RPMI8226 (cell line): ENCODE measurements at regions not wholly inside any gene's neighbourhood (a gene's known extent, or its start where the extent isn't known, plus 50 kb on each side); places are given as distances from the start of the nearest gene placed in this dataset.
"Not testable (repeated sequence)": the region's sequence is repeated elsewhere in the genome, so short reads cannot be mapped to it uniquely, and the experiment has no call there.

Source experiments
- DNase-seq: peaks from one replicate; pipeline ENCODE4 v3.0.0-alpha.2; 2015

- DNase-seq = no peak
These were observed 86.7 kb downstream of the IRX5 start for GRCh38 chr16:55017321-55017720.

- DNase-seq = no peak
These were observed 88.2 kb downstream of the IRX5 start for GRCh38 chr16:55018881-55019280.

- no peak for DNase-seq
These were observed 88.9 kb downstream of the IRX5 start for GRCh38 chr16:55019419-55020131.

GRCh38 chr16:55021595-55022475 is 91.2 kb downstream of the IRX5 start:
- no peak for DNase-seq

- DNase-seq = not testable (repeated sequence)
These were observed 96.6 kb downstream of the IRX5 start for GRCh38 chr16:55027260-55027659.

DNA sequence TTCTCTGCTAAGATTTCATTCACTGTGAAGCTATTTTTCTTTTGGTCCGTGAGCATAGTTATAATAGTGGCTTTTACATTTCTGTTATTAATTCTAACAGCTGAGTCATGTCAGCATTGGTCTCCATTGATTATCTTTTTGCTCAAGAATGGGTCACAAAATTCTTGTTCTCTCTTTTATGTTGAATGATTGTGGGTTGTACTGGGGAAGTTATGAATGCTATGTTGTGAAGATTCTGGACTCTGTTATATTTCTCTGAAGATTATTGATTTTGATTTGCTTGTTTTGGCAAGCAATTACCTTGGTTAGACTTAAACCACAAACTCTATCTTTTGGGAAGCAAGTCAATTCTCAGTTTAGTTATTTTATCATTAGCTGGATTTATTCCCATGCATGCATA is 98.8 kb downstream of the IRX5 start:
- no peak for DNase-seq

DNA sequence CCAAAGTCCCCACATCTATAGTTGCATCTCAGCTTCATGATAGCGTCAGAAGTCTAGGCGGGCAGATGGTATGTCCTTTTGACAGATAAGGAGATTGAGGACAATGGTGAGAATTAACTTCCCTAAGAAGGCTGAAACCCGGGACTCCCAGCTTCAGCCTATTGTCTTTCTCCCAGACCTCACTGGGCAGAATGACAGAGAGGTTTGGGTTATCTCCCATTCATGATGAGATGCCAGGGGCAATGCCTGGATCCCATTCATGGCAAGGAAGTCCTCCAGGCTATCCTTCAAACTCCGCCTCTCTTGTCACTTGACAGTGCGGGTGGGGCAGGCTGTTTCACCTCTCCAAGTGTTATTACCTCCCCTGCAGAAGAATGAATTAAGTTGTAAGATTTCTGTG is 100.3 kb downstream of the IRX5 start:
- DNase-seq = no peak

GRCh38 chr16:55031481-55031880 is 100.8 kb downstream of the IRX5 start:
- DNase-seq = no peak

DNA sequence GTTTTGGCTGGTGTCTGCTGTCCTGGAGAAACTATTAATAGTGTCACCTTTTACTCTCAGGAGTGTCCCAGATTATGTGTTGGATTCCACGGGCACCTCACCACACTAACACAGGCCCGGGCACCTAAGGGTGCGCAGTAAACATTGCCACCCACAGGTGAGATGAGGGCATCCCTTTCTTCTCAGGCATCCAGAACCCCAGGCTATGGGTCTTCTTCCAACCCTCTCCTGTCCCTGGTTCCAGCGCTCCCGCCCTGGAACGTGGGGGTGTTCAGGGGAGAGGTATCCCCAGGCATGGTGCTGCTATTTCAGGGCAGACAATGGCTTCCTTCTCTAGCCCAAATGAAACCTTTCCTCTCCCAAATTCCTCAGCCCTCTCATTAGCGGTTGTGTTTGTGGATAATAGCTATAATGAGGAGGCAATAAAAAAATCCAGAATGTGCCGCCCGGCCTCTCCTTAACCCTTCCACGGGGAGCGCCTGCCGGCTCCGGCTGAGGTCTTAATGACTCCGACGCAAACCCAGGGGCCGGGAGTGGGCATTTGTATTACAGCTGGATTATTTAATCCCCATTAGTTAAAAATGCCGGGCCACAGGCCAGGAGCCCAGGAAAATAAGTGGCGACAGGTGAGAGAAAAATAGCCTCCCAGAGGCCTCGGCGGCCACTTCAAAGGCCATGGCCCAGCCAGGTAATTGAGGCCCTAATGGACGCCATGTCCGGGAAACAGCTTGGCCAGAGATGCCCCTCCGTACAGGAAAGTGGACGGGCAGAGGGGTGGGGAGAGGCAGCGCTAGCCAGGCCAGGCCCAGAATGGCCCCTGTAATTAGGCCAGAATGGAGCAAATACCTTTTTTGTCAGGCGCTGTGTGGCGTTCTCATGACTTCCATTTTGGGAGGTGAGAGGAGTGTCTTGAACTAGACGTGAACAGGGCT is 102.8 kb downstream of the IRX5 start:
- DNase-seq = no peak

DNA sequence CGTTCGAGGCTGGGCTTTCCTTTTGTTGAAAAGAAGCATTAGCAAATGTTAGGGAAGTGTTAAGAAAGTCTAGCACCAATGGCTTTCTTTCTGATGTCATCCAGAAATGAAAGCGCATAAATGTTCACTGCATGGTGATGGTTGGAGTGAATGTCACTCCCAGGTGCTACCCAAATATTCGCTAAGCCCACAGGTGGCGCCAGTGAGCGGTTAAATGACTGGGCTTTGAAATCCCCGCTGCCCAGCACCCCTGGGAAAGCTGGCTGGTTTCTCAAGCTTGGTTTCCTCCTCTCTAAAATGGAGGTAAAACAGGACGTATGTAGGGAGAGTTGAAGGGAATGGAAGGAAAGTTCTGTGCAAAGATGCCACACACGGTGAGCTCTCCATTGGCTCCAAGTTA is 104.4 kb downstream of the IRX5 start:
- peak; percentile 68 for DNase-seq

DNA sequence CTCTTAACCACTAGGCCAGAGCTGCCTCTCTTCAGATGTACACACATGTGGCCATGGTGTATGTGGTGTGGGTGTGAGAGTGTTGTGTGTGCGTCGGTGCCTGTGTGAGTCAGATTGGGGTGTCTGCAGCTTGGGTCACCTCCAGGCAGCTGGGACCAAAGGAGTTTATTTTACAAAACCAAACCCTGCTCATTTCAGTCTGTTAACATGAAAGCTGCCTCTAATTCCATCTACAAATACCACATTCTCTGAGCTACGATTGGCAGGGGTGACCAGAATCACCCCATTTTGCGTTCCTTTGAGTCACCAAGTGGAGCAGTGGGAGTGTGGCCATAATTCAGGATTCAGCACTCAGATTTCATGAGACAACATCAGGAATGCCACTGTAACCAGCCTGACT is 105.3 kb downstream of the IRX5 start:
- DNase-seq = no peak

- no peak for DNase-seq
These were observed 105.7 kb downstream of the IRX5 start for GRCh38 chr16:55036371-55036821.

GRCh38 chr16:55037046-55037445 is 106.4 kb downstream of the IRX5 start:
- DNase-seq = no peak

GRCh38 chr16:55037966-55038365 is 107.3 kb downstream of the IRX5 start:
- no peak for DNase-seq

DNA sequence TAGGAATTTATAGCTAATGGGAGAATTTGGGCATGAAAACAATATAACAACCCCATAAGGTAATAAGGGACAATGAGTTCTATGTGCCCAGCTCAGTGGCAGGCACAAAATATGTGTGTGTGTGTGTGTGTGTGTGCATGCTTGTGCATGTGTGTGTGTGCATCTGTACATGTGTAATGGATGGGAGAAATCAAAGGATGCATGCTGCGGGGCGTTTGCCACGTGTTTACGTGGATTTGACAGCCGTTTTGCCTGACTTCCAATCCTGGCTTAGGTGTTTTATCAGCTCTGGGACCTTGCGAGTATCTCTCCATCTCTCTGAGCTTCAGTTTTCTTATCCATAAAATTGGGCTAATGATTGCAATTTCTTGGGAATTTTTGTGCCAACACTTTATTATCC is 108.4 kb downstream of the IRX5 start:
- no peak for DNase-seq

- no peak for DNase-seq
These were observed 108.8 kb downstream of the IRX5 start for GRCh38 chr16:55039511-55039910.

DNA sequence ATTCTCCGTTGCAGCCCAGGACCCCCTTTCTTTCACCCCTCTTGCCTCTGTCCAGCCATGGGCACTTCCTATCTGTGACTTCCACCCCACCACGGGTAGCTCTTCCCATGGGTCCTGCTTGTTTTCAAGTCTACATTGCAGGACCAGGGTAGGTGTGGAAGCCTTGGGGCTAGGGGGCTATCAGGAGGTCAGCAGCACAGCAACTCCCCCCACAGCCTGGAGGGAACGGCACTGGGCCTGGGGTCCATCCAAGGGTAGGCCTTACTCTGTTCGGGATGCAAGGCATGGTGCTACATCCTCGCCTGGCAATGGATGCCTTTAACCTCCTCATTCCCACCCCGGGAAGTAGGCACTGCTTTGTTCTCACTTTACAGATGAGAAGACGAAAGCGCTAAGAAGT is 109.3 kb downstream of the IRX5 start:
- no peak for DNase-seq

DNA sequence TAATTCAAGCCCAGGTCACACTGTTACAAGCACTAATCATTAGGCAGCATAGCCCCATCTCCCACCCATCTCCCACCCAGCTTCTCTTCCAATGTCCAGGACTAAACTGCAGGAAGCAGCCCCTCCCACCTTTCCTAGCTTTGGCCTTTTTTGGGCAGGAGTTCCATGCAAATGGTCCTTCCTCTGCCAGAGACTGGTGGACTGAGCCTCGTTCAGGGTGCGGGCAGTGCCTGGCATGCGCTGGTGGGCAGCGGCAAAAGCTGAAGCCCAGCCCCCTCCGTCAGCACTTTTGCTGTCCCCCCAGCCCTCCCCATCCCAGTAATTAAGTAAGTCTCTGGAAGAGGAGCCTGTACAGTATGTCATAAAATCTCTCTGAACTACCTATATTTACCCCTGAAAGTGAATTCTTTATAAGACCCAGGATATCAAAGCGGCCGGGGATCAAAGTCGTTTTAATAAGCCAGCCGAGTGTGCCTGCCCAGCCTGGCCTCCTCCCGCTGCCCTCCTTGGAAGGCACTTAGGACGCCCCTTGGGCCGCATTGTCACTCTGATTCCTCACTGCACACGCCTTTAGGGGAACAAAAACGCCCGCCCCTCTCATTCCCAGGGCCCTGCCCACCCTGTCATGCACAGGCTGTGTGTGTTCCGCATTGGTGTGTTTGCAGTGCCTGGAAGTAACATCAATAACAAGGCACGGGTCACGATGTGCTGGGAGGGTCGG is 109.9 kb downstream of the IRX5 start:
- DNase-seq = no peak

DNA sequence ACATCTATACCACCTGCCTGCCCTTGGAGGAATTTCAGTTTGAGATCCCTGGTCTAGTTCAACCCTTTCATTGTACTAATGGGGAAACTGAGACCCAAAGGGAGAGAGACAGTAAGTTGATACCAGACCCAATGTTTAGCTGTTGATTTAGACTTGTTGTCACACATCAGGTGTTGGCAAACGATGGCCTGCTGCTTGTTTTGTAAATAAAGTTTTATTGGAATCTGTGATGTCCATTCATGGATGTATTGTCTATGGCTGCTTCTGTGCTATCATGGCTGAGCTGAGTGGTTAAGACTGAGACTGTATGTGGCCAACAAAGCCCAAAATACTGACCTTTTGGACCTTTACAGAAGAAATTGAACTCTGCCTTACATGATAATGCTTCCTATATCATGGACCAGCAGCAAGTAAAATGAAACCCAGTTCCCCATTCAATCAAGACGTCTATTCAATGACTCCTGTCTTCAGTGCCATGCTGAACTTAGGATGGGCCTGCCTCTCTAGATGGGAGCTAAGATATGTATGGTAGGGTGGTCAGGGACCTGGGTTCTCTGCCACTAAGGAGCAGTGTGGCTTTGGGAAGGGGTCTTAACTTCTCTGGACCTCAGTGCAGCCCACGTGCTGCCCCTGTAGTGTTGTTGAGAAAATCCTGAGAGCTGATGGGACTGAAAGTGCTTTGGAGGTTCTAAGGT is 111.0 kb downstream of the IRX5 start:
- no peak for DNase-seq

DNA sequence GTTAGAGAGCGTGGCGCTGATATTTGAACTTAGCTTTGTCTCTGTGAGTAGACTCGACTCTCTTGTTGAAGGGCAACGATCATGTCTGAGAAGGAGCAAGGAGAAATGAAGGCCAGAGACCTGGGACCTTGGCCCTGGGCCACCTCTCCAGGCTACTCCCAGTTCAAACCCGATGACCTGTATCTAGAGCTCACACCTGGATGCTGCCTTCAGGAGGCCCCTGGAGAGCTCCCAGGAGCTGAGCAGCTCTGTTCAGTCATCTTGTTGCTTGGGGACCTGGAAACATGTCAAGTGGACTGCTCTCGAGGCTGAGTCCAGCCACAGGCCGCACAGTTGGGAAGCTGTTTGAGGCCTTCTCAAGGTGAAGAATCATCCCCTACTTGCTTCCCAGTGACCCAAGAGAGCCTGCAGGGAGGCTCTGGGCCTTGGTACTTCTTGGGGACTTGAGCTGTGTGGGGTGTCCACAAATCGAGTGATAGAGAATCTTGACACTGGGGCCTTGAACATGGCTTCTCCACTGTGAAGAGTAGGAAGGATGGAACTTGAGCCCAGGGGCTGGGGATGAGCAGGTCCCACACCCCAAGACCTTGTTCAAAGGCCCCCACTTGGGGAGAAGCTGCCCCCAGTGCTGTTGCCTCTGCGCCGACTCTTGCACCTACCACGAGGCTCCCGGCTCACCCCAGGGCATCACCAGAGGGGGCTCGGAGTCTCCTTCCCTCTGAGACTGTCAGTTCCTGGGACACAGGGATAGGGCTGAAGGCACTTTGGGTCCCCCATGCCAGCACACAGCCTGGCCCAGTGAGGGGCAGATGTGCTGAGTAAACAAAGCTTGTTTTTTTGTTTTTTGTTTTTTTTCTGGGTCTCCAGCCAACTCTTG is 112.1 kb downstream of the IRX5 start:
- DNase-seq = no peak

- no peak for DNase-seq
These were observed 112.8 kb downstream of the IRX5 start for GRCh38 chr16:55043499-55043898.
